HepG2 (cell line): ENCODE measurements at regions not wholly inside any gene's neighbourhood (a gene's known extent, or its start where the extent isn't known, plus 50 kb on each side); places are given as distances from the start of the nearest gene placed in this dataset.

Source experiments
- ATAC-seq: fragments of 200-7000 bp; cut with Tn5 transposase; 3 replicates; pipeline ENCODE4 v1.9.1; 2020; ENCODE audit warnings: mild to moderate bottlenecking, moderate library complexity
- BruUV-seq: library from RNA; stranded (reverse); fragments of 400-500 nt; replicated peaks from 2 replicates; lab custom pipeline; 2021; lab: Mats Ljungman, UMichigan
- CTCF ChIA-PET: fragments of 300-600 bp; formaldehyde crosslinking; extraction: SDS; loops from one replicate; lab custom pipeline; 2021; ENCODE audit warnings: low total read pairs, inconsistent platforms, low intra/inter-chr PET ratio; lab: Yijun Ruan, JAX
- POLR2A ChIA-PET: fragments of 350-600 bp; sonication (Branson Sonifier 250); formaldehyde crosslinking; loops from one replicate; lab custom pipeline; 2020; ENCODE audit warnings: antibody characterized with exemption, inconsistent platforms; lab: Yijun Ruan, JAX
- DNase-seq: peaks from one replicate; pipeline ENCODE4 v3.0.0-alpha.2; 2015; ENCODE audit warnings: low spot score
- FAIRE-seq: peaks from 3 replicates; lab custom pipeline; 2011; peaks lifted over from hg19 to GRCh38; lab: Jason Lieb, UNC
- H2AFZ ChIP-seq: one replicate; pipeline ENCODE4 v1.6.1; 2011; ENCODE audit warnings: low read length, inconsistent platforms
- H3K27ac ChIP-seq: fragments of 300-600 bp; 3 replicates; pipeline ENCODE4 v1.8.0; 2011; ENCODE audit warnings: mixed run types, mild to moderate bottlenecking, mixed read lengths, low read length, inconsistent platforms; ENCODE audit not compliant: insufficient read depth; ENCODE audit errors: extremely low read length
- H3K27me3 ChIP-seq, 2 experiments: fragments of 200-600 bp in 1 of 2; 2 replicates in 1 of 2; 3 replicates in 1 of 2; pipeline versions ENCODE4 v1.6.0 to v1.8.0; 2011; ENCODE audit warnings: low read length in 2 of 2, mild to moderate bottlenecking in 2 of 2, moderate library complexity in 2 of 2, inconsistent platforms in 1 of 2; ENCODE audit not compliant: insufficient read depth in 2 of 2, control insufficient read depth in 1 of 2
- H3K36me3 ChIP-seq, 2 experiments: fragments of 200-600 bp in 1 of 2; replicated peaks in 1 of 2; 2 replicates in 1 of 2; 3 replicates in 1 of 2; pipeline versions ENCODE4 v1.5.1 to v1.8.0; 2011; ENCODE audit warnings: low read length in 2 of 2, inconsistent platforms in 1 of 2; ENCODE audit not compliant: insufficient read depth in 2 of 2, control insufficient read depth in 1 of 2
- H3K4me1 ChIP-seq: 2 replicates; pipeline ENCODE4 v1.5.1; 2012; ENCODE audit warnings: low read length, inconsistent platforms; ENCODE audit not compliant: insufficient read depth
- H3K4me2 ChIP-seq: 2 replicates; pipeline ENCODE4 v1.6.0; 2011; ENCODE audit warnings: low read depth, low read length, inconsistent platforms
- H3K4me3 ChIP-seq, 3 experiments: fragments of 200-600 bp in 1 of 3; sonication (generic), shearing (Covaris generic) in 1 of 3; replicated peaks in 1 of 3; 2 replicates each; pipeline ENCODE4 v1.5.1; 2011 to 2016; ENCODE audit warnings: low read length in 3 of 3, inconsistent platforms in 2 of 3, low read depth in 2 of 3, mild to moderate bottlenecking in 2 of 3, control low read depth in 1 of 3, mixed read lengths in 1 of 3; ENCODE audit not compliant: insufficient read depth in 1 of 3
- H3K79me2 ChIP-seq: one replicate; pipeline ENCODE4 v1.6.1; 2011; ENCODE audit warnings: low read length, inconsistent platforms; ENCODE audit not compliant: insufficient read depth
- H3K9ac ChIP-seq: 2 replicates; pipeline ENCODE4 v1.6.0; 2011; ENCODE audit warnings: mild to moderate bottlenecking, low read depth, low read length, inconsistent platforms; ENCODE audit not compliant: insufficient read depth
- H3K9me3 ChIP-seq: 2 replicates; pipeline ENCODE4 v1.5.1; 2012; ENCODE audit warnings: mild to moderate bottlenecking, low read length
- H4K20me1 ChIP-seq: 2 replicates; pipeline ENCODE4 v1.6.0; 2011; ENCODE audit warnings: inconsistent platforms, mild to moderate bottlenecking, low read length, moderate library complexity; ENCODE audit not compliant: insufficient read depth
- ETV6 ChIP-seq: sonication (generic); formaldehyde crosslinking; conservative IDR thresholded peaks from 2 replicates; pipeline ENCODE4 v1.4.0; 2020; ENCODE audit warnings: missing genetic modification reagents
- HNRNPUL1 ChIP-seq: fragments of 200-400 bp; formaldehyde crosslinking; IDR thresholded peaks from 2 replicates; pipeline ENCODE4 v1.6.1; 2017; ENCODE audit warnings: low read depth, mild to moderate bottlenecking, low read length, moderate library complexity
- KMT2B ChIP-seq: IDR thresholded peaks from 2 replicates; pipeline ENCODE4 v1.6.1; 2016; ENCODE audit warnings: missing genetic modification reagents, missing compliant biosample characterization
- MIER3 ChIP-seq: IDR thresholded peaks from 2 replicates; pipeline ENCODE4 v1.6.1; 2016; ENCODE audit warnings: missing compliant biosample characterization, borderline replicate concordance
- MYNN ChIP-seq: sonication (generic); formaldehyde crosslinking; IDR thresholded peaks from 2 replicates; pipeline ENCODE4 v1.4.0; 2020; ENCODE audit warnings: mild to moderate bottlenecking, low read depth, missing genetic modification reagents
- NCOA2 ChIP-seq: sonication (generic); formaldehyde crosslinking; IDR thresholded peaks from 2 replicates; pipeline ENCODE4 v1.8.0; 2022; ENCODE audit warnings: inconsistent platforms
- NR3C1 ChIP-seq: sonication (generic); formaldehyde crosslinking; IDR thresholded peaks from 2 replicates; pipeline ENCODE4 v1.4.0; 2020; ENCODE audit warnings: missing genetic modification reagents
- SETDB1 ChIP-seq: sonication (generic); formaldehyde crosslinking; IDR thresholded peaks from 2 replicates; pipeline ENCODE4 v1.5.1; 2020; ENCODE audit warnings: missing genetic modification reagents, mild to moderate bottlenecking, borderline replicate concordance
- SP140L ChIP-seq: sonication (generic); formaldehyde crosslinking; IDR thresholded peaks from 2 replicates; pipeline ENCODE4 v1.4.0; 2020; ENCODE audit warnings: missing genetic modification reagents, borderline replicate concordance
- ZFP91 ChIP-seq: sonication (generic); formaldehyde crosslinking; IDR thresholded peaks from 2 replicates; pipeline ENCODE4 v1.9.0; 2022; ENCODE audit warnings: missing genetic modification reagents, mild to moderate bottlenecking, borderline replicate concordance
- ZNF12 ChIP-seq: sonication (generic); formaldehyde crosslinking; IDR thresholded peaks from 2 replicates; pipeline ENCODE4 v1.5.0; 2020; ENCODE audit warnings: missing genetic modification reagents
- ZNF136 ChIP-seq: sonication (generic); formaldehyde crosslinking; IDR thresholded peaks from 2 replicates; pipeline ENCODE4 v1.8.1; 2022; ENCODE audit warnings: low read depth, mild to moderate bottlenecking, moderate library complexity, missing genetic modification reagents
- ZNF232 ChIP-seq: sonication (generic); formaldehyde crosslinking; IDR thresholded peaks from 2 replicates; pipeline ENCODE4 v1.4.0; 2020; ENCODE audit warnings: missing genetic modification reagents, borderline replicate concordance
- ZNF24 ChIP-seq: fragments of 450-650 bp; IDR thresholded peaks from 2 replicates; pipeline ENCODE4 v1.6.1; 2017; ENCODE audit warnings: antibody characterized with exemption, mild to moderate bottlenecking
- ZNF326 ChIP-seq: sonication (generic); formaldehyde crosslinking; IDR thresholded peaks from 2 replicates; pipeline ENCODE4 v1.4.0; 2020; ENCODE audit warnings: missing genetic modification reagents, borderline replicate concordance
- ZSCAN30 ChIP-seq: sonication (generic); formaldehyde crosslinking; IDR thresholded peaks from 2 replicates; pipeline ENCODE4 v1.5.0; 2020; ENCODE audit warnings: mild to moderate bottlenecking, missing genetic modification reagents
- WGBS: methylation state at CpG from one replicate; pipeline ENCODE4 v1.1.6; 2017; ENCODE audit warnings: low lambda C conversion rate; 5-methylcytosine and 5-hydroxymethylcytosine counted together
- in situ Hi-C: cut with HindIII; loops from 2 replicates; pipeline ENCODE4 v1.10.0; 2017; ENCODE audit warnings: low pct_unique_long_range_greater_than_20kb; ENCODE audit not compliant: extremely low pct_ligation_motif_present
- intact Hi-C: fragments of 100-400 bp; cut with micrococcal nuclease; formaldehyde crosslinking; loops from one replicate; pipeline ENCODE4 v1.10.0; 2022; ENCODE audit not compliant: unreplicated experiment

GRCh38 chr4:156158747-156159146 lies 205.1 kb upstream of the CTSO start:
- Histone ChIP-seq H3K4me3 (no peak overlapping the region), H3K4me1 (no peaks in the 10 kb centered on the region), H3K9me3 (no peaks in the 10 kb centered on the region), H3K27me3 (no peaks in the 10 kb centered on the region; a peak in 1 of 5 replicates), H4K20me1 (no peaks in the 10 kb centered on the region), H3K9ac (no peak overlapping the region), H2AFZ (no peak overlapping the region), H3K36me3 (no peaks in the 10 kb centered on the region), H3K4me2 (no peak overlapping the region), H3K27ac (no peak overlapping the region), H3K79me2 (no peaks in the 10 kb centered on the region)
- in situ Hi-C loops: no loop called here
- no TSS peak for BruUV-seq
- DNase-seq (no peak), FAIRE-seq (no peak), ATAC-seq (no peak)
- ChIA-PET POLR2A (no interaction called here), CTCF (no interaction called here)
- TF ChIP-seq KMT2B (CRISPR knock-in tag) (no peak), NR3C1 (CRISPR knock-in tag) (no peak), SP140L (CRISPR knock-in tag) (no peak), ZFP91 (CRISPR knock-in tag) (no peak), MIER3 (no peak), ZNF136 (no peak), ZNF24 (no peak), ZSCAN30 (CRISPR knock-in tag) (no peak)
- intact Hi-C loops: no loop called here

- no peak overlapping the region for H3K4me2 ChIP-seq
- no TSS peak for BruUV-seq
- in situ Hi-C loops: no loop called here
- WGBS: 13% methylated on average over 4 of the region's 4 CpGs
- H3K27ac ChIP-seq: no peak overlapping the region
- intact Hi-C loops: no loop called here
- H3K4me3 ChIP-seq: no peak overlapping the region
- no peak overlapping the region for H2AFZ ChIP-seq
- no peaks in the 10 kb centered on the region for H3K4me1 ChIP-seq
- no peaks in the 10 kb centered on the region; a peak in 1 of 5 replicates for H3K27me3 ChIP-seq
- no peaks in the 10 kb centered on the region for H4K20me1 ChIP-seq
- H3K79me2 ChIP-seq: no peaks in the 10 kb centered on the region
- ChIA-PET POLR2A (no interaction called here), CTCF (no interaction called here)
- H3K36me3 ChIP-seq: no peaks in the 10 kb centered on the region
- no peak for DNase-seq
- no peak for ATAC-seq
- FAIRE-seq: no peak
- no peaks in the 10 kb centered on the region for H3K9me3 ChIP-seq
- no peak overlapping the region for H3K9ac ChIP-seq
- TF ChIP-seq ZNF326 (CRISPR knock-in tag) (no peak), NCOA2 (CRISPR knock-in tag) (no peak), MYNN (CRISPR knock-in tag) (no peak), ZNF232 (CRISPR knock-in tag) (no peak), HNRNPUL1 (no peak), ZNF12 (CRISPR knock-in tag) (no peak), ETV6 (no peak), SETDB1 (CRISPR knock-in tag) (no peak)
Measured at GRCh38 chr4:156154978-156155377, 201.3 kb upstream of the CTSO start.
